ENCODE measurements at regions not wholly inside any gene's neighbourhood (a gene's known extent, or its start where the extent isn't known, plus 50 kb on each side); places are given as distances from the start of the nearest gene placed in this dataset.

- no peak overlapping the region for H3K4me3 ChIP-seq (ENCODE audit: low read length in 3 of 3)
- no peaks in the 10 kb centered on the region for H3K9me3 ChIP-seq (ENCODE audit: control insufficient read depth in 2 of 3, insufficient read depth in 1 of 3, low read length in 3 of 3)
- TF ChIP-seq CTCF (IDR thresholded peaks at IDR 0.05; ENCODE audit: borderline replicate concordance, extremely low read depth, insufficient read depth): no peak
- no peak overlapping the region for H3K27ac ChIP-seq (ENCODE audit: low read depth in 2 of 2, low read length in 2 of 2)
- H3K9ac ChIP-seq (ENCODE audit: low read length in 3 of 3): no peak overlapping the region
- no peaks in the 10 kb centered on the region for H3K4me1 ChIP-seq (ENCODE audit: control insufficient read depth in 2 of 3, insufficient read depth in 2 of 3, low read depth in 1 of 3, low read length in 3 of 3)
- H3K36me3 ChIP-seq (ENCODE audit: control insufficient read depth in 2 of 3, insufficient read depth in 3 of 3, low read length in 3 of 3): no peaks in the 10 kb centered on the region
- no peaks in the 10 kb centered on the region for H3K27me3 ChIP-seq (ENCODE audit: control insufficient read depth, insufficient read depth, low read length)
- DNase-seq: no peak
- intact Hi-C loops (cut with DNase I): no loop called here
- FAIRE-seq: no peak
Measured at GRCh38 chr12:13451776-13452175, 255.2 kb downstream of the EMP1 start.

DNA sequence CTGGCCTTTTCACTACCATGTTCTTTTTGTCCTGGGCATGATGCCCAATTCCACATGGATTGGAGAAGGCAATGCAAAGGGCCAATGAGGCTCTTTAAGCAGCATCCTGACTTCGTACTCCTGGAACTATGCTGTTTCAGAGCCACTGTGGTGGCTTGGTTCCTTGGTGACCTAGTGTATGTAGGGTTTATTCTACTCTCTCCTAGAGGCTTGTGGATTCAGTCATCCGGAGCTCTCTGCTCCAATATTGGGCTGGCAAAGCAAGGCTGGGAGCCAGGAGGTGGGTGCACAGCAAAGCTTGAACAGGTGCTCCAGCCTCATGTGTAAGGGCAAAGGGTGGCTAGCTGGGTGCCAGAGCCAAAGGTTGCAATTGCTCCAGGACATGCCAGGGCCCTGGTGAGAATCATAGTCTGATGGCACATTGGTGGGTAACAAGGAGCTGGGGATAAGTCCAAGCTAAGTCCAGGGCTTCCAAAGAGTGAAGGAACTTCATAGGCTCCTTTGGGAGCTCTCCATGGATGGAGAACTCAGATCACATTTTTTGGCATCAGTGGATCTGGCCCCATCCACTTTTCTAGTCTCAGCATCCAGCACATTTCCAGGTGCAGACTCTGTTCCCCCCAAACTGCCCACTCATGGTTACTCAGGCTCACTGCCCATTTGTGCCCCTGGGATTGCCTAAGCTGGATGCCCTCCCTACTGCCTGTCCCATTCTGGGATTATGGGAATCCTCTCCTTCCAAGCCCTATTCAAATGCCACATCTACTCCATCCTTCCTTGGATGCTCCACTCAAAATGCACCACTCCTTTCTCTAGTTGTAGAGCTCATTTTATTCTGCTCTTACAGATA is 253.9 kb downstream of the EMP1 start:
- TF ChIP-seq CTCF (IDR thresholded peaks at IDR 0.05; ENCODE audit: borderline replicate concordance, extremely low read depth, insufficient read depth): no peak
- intact Hi-C loops (cut with DNase I): no loop called here
- Histone ChIP-seq H3K36me3 (ENCODE audit: control insufficient read depth in 2 of 3, insufficient read depth in 3 of 3, low read length in 3 of 3) (no peaks in the 10 kb centered on the region), H3K9ac (ENCODE audit: low read length in 3 of 3) (no peak overlapping the region), H3K27me3 (ENCODE audit: control insufficient read depth, insufficient read depth, low read length) (no peaks in the 10 kb centered on the region), H3K27ac (ENCODE audit: low read depth in 2 of 2, low read length in 2 of 2) (no peak overlapping the region), H3K9me3 (ENCODE audit: control insufficient read depth in 2 of 3, insufficient read depth in 1 of 3, low read length in 3 of 3) (no peaks in the 10 kb centered on the region), H3K4me3 (ENCODE audit: low read length in 3 of 3) (no peak overlapping the region), H3K4me1 (ENCODE audit: control insufficient read depth in 2 of 3, insufficient read depth in 2 of 3, low read depth in 1 of 3, low read length in 3 of 3) (no peaks in the 10 kb centered on the region)
- no peak for FAIRE-seq
- DNase-seq: no peak

DNA sequence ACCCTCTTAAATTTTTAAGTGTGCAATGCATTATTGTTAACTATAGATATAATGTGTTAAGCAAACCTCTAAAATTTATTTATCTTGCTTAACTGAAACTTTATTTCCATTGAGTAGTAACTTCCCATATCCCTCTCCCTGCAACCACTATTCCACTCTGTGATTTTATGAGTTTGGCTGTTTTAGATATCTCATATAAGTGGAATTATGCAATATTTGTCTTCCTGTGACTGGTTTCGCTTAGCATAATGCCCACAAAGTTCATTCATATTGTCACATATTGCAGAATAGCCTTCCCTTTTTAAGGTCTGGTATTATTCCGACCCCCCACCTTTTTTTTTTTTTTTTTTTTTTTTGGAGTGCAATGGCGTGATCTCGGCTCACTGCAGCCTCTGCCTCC is 247.6 kb downstream of the EMP1 start:
- H3K4me3 ChIP-seq (ENCODE audit: low read length in 3 of 3): no peak overlapping the region
- H3K36me3 ChIP-seq (ENCODE audit: control insufficient read depth in 2 of 3, insufficient read depth in 3 of 3, low read length in 3 of 3): no peaks in the 10 kb centered on the region
- FAIRE-seq (no peak), DNase-seq (no peak)
- H3K27ac ChIP-seq (ENCODE audit: low read depth in 2 of 2, low read length in 2 of 2): no peak overlapping the region
- H3K9ac ChIP-seq (ENCODE audit: low read length in 3 of 3): no peak overlapping the region
- no peaks in the 10 kb centered on the region for H3K4me1 ChIP-seq (ENCODE audit: control insufficient read depth in 2 of 3, insufficient read depth in 2 of 3, low read depth in 1 of 3, low read length in 3 of 3)
- intact Hi-C loops (cut with DNase I): no loop called here
- no peaks in the 10 kb centered on the region for H3K9me3 ChIP-seq (ENCODE audit: control insufficient read depth in 2 of 3, insufficient read depth in 1 of 3, low read length in 3 of 3)
- TF ChIP-seq CTCF (IDR thresholded peaks at IDR 0.05; ENCODE audit: borderline replicate concordance, extremely low read depth, insufficient read depth): no peak
- H3K27me3 ChIP-seq (ENCODE audit: control insufficient read depth, insufficient read depth, low read length): no peaks in the 10 kb centered on the region
